OCI-LY7 (cell line): ENCODE measurements at regions not wholly inside any gene's neighbourhood (a gene's known extent, or its start where the extent isn't known, plus 50 kb on each side); places are given as distances from the start of the nearest gene placed in this dataset.

Experiments
- BruUV-seq: library from RNA; stranded (reverse); fragments of 400-500 nt; replicated peaks from 2 replicates; lab custom pipeline; 2021; lab: Mats Ljungman, UMichigan
- CTCF ChIA-PET: fragments of 300-600 bp; sonication (Branson Sonifier 250); formaldehyde crosslinking; loops from one replicate; lab custom pipeline; 2022; ENCODE audit warnings: antibody characterized with exemption; ENCODE audit not compliant: unreplicated experiment; lab: Charles Lee
- POLR2A ChIA-PET: fragments of 300-600 bp; sonication (Branson Sonifier 250); formaldehyde crosslinking; loops from one replicate; lab custom pipeline; 2022; ENCODE audit warnings: antibody characterized with exemption; lab: Charles Lee
- DNase-seq: peaks from one replicate; pipeline ENCODE4 v3.0.0-alpha.2; 2015; ENCODE audit warnings: low spot score
- H2AFZ ChIP-seq: fragments of 200-600 bp; sonication (generic), shearing (Covaris generic); 2 replicates; pipeline ENCODE4 v1.6.1; 2014; ENCODE audit warnings: mild to moderate bottlenecking, antibody characterized with exemption, low read length, moderate library complexity
- H3K27ac ChIP-seq: fragments of 200-600 bp; sonication (generic); 2 replicates; pipeline ENCODE4 v1.5.1; 2014; ENCODE audit warnings: mixed run types, low read depth, mild to moderate bottlenecking, moderate library complexity, low read length, inconsistent platforms; ENCODE audit not compliant: poor library complexity, severe bottlenecking
- H3K36me3 ChIP-seq: fragments of 200-600 bp; sonication (generic); 2 replicates; pipeline ENCODE4 v1.6.1; 2014; ENCODE audit warnings: mild to moderate bottlenecking, antibody characterized with exemption, low read length, moderate library complexity, mixed read lengths; ENCODE audit not compliant: insufficient read depth
- H3K4me1 ChIP-seq: fragments of 200-600 bp; sonication (generic); 2 replicates; pipeline ENCODE4 v1.5.1; 2014; ENCODE audit warnings: mild to moderate bottlenecking, low read length; ENCODE audit not compliant: insufficient read depth, poor library complexity, severe bottlenecking
- H3K4me2 ChIP-seq: fragments of 200-600 bp; sonication (generic); 2 replicates; pipeline ENCODE4 v1.6.1; 2014; ENCODE audit warnings: mild to moderate bottlenecking, low read length
- H3K4me3 ChIP-seq: fragments of 200-600 bp; sonication (generic); 2 replicates; pipeline ENCODE4 v1.5.1; 2014; ENCODE audit warnings: mild to moderate bottlenecking, low read depth, low read length; ENCODE audit not compliant: poor library complexity, severe bottlenecking
- H3K79me2 ChIP-seq: fragments of 200-600 bp; sonication (generic); 2 replicates; pipeline ENCODE4 v1.6.1; 2016; ENCODE audit warnings: low read depth, mild to moderate bottlenecking, low read length, moderate library complexity, mixed read lengths; ENCODE audit not compliant: insufficient read depth
- H3K9me2 ChIP-seq: fragments of 200-600 bp; sonication (generic); 2 replicates; pipeline ENCODE4 v1.6.1; 2016; ENCODE audit warnings: mild to moderate bottlenecking, low read length, mixed read lengths; ENCODE audit not compliant: insufficient read depth
- H3K9me3 ChIP-seq: fragments of 200-600 bp; sonication (generic); 2 replicates; pipeline ENCODE4 v1.6.1; 2014; ENCODE audit warnings: mild to moderate bottlenecking, mixed run types, low read length, mixed read lengths
- H4K20me1 ChIP-seq: fragments of 200-600 bp; sonication (generic); 2 replicates; pipeline ENCODE4 v1.6.1; 2014; ENCODE audit warnings: mild to moderate bottlenecking, antibody characterized with exemption, low read length, moderate library complexity, mixed read lengths; ENCODE audit not compliant: insufficient read depth
- EZH2phosphoT487 ChIP-seq: fragments of 200-600 bp; sonication (generic); IDR thresholded peaks from 2 replicates; pipeline ENCODE4 v1.6.1; 2018; ENCODE audit warnings: low read depth, borderline replicate concordance, mild to moderate bottlenecking, mixed run types, antibody characterized with exemption, low read length, moderate library complexity, mixed read lengths
- intact Hi-C: fragments of 100-400 bp; cut with micrococcal nuclease; formaldehyde crosslinking; loops from one replicate; pipeline ENCODE4 v1.10.0; 2022; ENCODE audit not compliant: unreplicated experiment
- TF ChIP-seq, protein P1 (sequence below): fragments of 200-600 bp; sonication (generic); conservative IDR thresholded peaks from 2 replicates; pipeline ENCODE4 v1.5.1; 2014; ENCODE audit warnings: mild to moderate bottlenecking, antibody characterized with exemption, low read length, moderate library complexity, mixed read lengths

DNA sequence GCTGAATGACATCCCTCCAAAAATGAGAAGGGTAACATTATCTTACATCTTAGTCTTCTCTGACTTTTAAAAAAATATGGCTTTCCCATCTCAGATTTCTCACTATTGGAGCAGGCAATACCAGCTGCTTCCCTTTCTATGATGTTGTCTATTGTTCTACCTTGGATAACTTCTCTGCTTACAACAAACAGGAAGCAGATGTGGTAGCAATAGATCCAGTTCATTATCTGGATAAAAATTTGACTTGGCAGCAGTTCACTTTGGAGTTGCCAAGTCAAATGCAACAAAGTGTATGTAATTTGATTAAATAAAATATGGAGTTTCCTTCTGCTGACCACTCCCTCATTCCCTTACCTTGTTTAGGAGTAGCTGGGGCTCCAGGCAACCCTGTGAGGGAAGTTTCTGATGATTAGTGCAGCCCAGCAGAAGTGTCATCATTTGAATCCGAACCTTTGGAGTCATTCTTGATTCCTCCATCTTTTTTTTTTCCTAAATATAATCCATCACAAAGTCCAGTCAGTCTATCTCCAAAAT lies 72.0 kb upstream of the GPRIN3 start:
- H3K4me3 ChIP-seq, result no peak overlapping the region
- no peaks in the 10 kb centered on the region for H3K9me3 ChIP-seq
- H3K27ac ChIP-seq, result no peak overlapping the region
- no peak for DNase-seq
- no peaks in the 10 kb centered on the region for H4K20me1 ChIP-seq
- ChIA-PET CTCF (no interaction called here), POLR2A (interaction anchor here (1.1 kb wide), 1 partner anchor 18 kb away, joined by 4 read pairs; no protein-coding TSS in a partner anchor)
- no peak overlapping the region for H3K4me2 ChIP-seq
- H3K9me2 ChIP-seq, result no peaks in the 10 kb centered on the region
- no peaks in the 10 kb centered on the region for H3K4me1 ChIP-seq
- H3K36me3 ChIP-seq, result no peaks in the 10 kb centered on the region
- H2AFZ ChIP-seq, result no peak overlapping the region
- TF ChIP-seq, protein P1, sequence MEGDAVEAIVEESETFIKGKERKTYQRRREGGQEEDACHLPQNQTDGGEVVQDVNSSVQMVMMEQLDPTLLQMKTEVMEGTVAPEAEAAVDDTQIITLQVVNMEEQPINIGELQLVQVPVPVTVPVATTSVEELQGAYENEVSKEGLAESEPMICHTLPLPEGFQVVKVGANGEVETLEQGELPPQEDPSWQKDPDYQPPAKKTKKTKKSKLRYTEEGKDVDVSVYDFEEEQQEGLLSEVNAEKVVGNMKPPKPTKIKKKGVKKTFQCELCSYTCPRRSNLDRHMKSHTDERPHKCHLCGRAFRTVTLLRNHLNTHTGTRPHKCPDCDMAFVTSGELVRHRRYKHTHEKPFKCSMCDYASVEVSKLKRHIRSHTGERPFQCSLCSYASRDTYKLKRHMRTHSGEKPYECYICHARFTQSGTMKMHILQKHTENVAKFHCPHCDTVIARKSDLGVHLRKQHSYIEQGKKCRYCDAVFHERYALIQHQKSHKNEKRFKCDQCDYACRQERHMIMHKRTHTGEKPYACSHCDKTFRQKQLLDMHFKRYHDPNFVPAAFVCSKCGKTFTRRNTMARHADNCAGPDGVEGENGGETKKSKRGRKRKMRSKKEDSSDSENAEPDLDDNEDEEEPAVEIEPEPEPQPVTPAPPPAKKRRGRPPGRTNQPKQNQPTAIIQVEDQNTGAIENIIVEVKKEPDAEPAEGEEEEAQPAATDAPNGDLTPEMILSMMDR, result no peak
- no peak for TF ChIP-seq EZH2phosphoT487
- no TSS peak for BruUV-seq
- no peaks in the 10 kb centered on the region for H3K79me2 ChIP-seq
- intact Hi-C loops, result no loop called here

DNA sequence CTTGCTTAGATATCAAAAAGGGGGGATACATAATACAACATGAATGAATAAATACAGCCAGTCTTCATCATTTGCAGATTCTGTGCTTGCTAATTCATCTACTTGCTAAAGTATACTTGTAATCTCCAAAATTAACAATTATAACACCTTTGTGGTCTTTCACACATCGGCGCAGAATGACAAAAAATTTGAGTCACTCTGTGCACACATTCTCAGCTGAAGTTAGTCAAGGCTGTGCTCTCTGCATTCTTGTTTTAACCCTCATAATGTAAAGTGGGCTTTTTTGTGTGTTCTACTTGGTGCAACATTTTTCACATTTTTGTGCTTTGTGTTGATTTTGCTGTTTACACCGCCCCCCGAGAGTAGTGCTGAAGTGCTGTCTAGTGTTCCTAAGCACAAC lies 65.8 kb upstream of the GPRIN3 start:
- intact Hi-C loops, result no loop called here
- BruUV-seq, result no TSS peak
- Histone ChIP-seq H3K4me2 (no peak overlapping the region), H3K4me3 (no peak overlapping the region), H3K4me1 (no peaks in the 10 kb centered on the region), H3K27ac (no peak overlapping the region), H3K9me3 (no peaks in the 10 kb centered on the region), H3K9me2 (no peaks in the 10 kb centered on the region), H2AFZ (no peak overlapping the region), H3K36me3 (no peaks in the 10 kb centered on the region), H3K79me2 (no peaks in the 10 kb centered on the region), H4K20me1 (no peaks in the 10 kb centered on the region)
- ChIA-PET POLR2A (interaction anchor here (0.7 to 1.2 kb wide), 3 partner anchors 13 to 44 kb away, joined by 3 to 4 read pairs (median 3); no protein-coding TSS in a partner anchor), CTCF (no interaction called here)
- DNase-seq, result no peak
- TF ChIP-seq EZH2phosphoT487, result no peak
- TF ChIP-seq, protein P1, result no peak

DNA sequence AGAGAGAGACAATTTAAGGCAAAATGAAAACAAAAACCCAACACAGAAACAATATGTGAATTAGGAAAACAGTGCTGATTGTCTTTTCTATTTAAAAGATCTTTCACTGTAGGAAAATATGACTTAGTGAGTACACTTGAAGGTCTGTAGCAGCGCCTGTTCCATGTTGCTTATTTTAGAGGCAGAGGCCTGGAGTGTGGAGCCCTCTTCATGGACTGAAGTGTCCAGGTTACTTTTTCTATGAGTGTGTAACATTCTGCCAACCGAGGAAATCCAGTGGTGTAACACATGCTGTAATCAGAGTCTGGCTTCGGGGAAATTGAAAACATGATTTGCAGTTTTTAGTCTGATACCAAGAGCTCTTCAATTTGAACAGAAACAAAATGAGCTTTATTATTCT lies 64.0 kb upstream of the GPRIN3 start:
- no peaks in the 10 kb centered on the region for H3K36me3 ChIP-seq
- H4K20me1 ChIP-seq, result no peaks in the 10 kb centered on the region
- no peak overlapping the region for H3K27ac ChIP-seq
- no peaks in the 10 kb centered on the region for H3K9me3 ChIP-seq
- no TSS peak for BruUV-seq
- H3K4me1 ChIP-seq, result no peaks in the 10 kb centered on the region
- ChIA-PET CTCF (no interaction called here), POLR2A (interaction anchor here (0.5 kb wide), 1 partner anchor 114 kb away, joined by 3 read pairs; no protein-coding TSS in a partner anchor)
- no peak overlapping the region for H3K4me3 ChIP-seq
- H3K79me2 ChIP-seq, result no peaks in the 10 kb centered on the region
- no peaks in the 10 kb centered on the region for H3K9me2 ChIP-seq
- no peak for DNase-seq
- no peak overlapping the region for H2AFZ ChIP-seq
- no peak overlapping the region for H3K4me2 ChIP-seq
- intact Hi-C loops, result no loop called here
- TF ChIP-seq, protein P1, result no peak
- no peak for TF ChIP-seq EZH2phosphoT487
